Endothelial cell of umbilical vein (primary cell): ENCODE measurements at regions not wholly inside any gene's neighbourhood (a gene's known extent, or its start where the extent isn't known, plus 50 kb on each side); places are given as distances from the start of the nearest gene placed in this dataset.

Experiments used
- CTCF ChIP-seq, 2 donors: IDR thresholded peaks; 1 replicate in 1 of 2; 2 replicates in 1 of 2; pipeline ENCODE4 v1.5.1; 2011; ENCODE audit warnings: low read length in 2 of 2, mild to moderate bottlenecking in 2 of 2, moderate library complexity in 2 of 2, control low read depth in 1 of 2, inconsistent platforms in 1 of 2, low read depth in 1 of 2; ENCODE audit not compliant: insufficient read depth in 1 of 2; ENCODE audit errors: extremely low read depth in 1 of 2
- EZH2 ChIP-seq: IDR thresholded peaks from 2 replicates; pipeline ENCODE4 v1.6.1; 2012; ENCODE audit warnings: borderline replicate concordance, low read depth, mild to moderate bottlenecking, moderate library complexity, low read length, inconsistent platforms; ENCODE audit not compliant: severe bottlenecking
- FOS ChIP-seq: IDR thresholded peaks from 2 replicates; pipeline ENCODE4 v1.6.1; 2011; ENCODE audit warnings: mild to moderate bottlenecking, low read length, moderate library complexity, borderline replicate concordance; ENCODE audit not compliant: insufficient read depth
- JUN ChIP-seq: IDR thresholded peaks from 2 replicates; pipeline ENCODE4 v1.6.1; 2011; ENCODE audit warnings: borderline replicate concordance, low read depth; ENCODE audit not compliant: insufficient read length, insufficient read depth
- MYC ChIP-seq: IDR thresholded peaks from one replicate; pipeline ENCODE4 v1.6.1; 2011; ENCODE audit warnings: mild to moderate bottlenecking, low read depth, low read length
- POLR2A ChIP-seq: IDR thresholded peaks from 2 replicates; pipeline ENCODE4 v1.6.1; 2012; ENCODE audit warnings: low read depth, mild to moderate bottlenecking, control low read depth, low read length
- POLR2AphosphoS5 ChIP-seq: IDR thresholded peaks from 2 replicates; pipeline ENCODE4 v1.6.1; 2012; ENCODE audit warnings: low read depth, mild to moderate bottlenecking, control low read depth, low read length, moderate library complexity; ENCODE audit not compliant: insufficient read depth

GRCh38 chr2:83280391-83280790 is 1178.7 kb downstream of the SUCLG1 start:
- TF ChIP-seq CTCF (IDR thresholded peaks at IDR 0.05; ENCODE audit: extremely low read depth in 1 of 2, insufficient read depth in 1 of 2, low read depth in 1 of 2, low read length in 2 of 2): no peak
- no peak for TF ChIP-seq FOS
- TF ChIP-seq EZH2: no peak
- no peak for TF ChIP-seq POLR2A
- no peak for TF ChIP-seq POLR2AphosphoS5
- TF ChIP-seq JUN: no peak
- no peak for TF ChIP-seq MYC
